ENCODE measurements at regions not wholly inside any gene's neighbourhood (a gene's known extent, or its start where the extent isn't known, plus 50 kb on each side); places are given as distances from the start of the nearest gene placed in this dataset.

- TF ChIP-seq, protein P1, sequence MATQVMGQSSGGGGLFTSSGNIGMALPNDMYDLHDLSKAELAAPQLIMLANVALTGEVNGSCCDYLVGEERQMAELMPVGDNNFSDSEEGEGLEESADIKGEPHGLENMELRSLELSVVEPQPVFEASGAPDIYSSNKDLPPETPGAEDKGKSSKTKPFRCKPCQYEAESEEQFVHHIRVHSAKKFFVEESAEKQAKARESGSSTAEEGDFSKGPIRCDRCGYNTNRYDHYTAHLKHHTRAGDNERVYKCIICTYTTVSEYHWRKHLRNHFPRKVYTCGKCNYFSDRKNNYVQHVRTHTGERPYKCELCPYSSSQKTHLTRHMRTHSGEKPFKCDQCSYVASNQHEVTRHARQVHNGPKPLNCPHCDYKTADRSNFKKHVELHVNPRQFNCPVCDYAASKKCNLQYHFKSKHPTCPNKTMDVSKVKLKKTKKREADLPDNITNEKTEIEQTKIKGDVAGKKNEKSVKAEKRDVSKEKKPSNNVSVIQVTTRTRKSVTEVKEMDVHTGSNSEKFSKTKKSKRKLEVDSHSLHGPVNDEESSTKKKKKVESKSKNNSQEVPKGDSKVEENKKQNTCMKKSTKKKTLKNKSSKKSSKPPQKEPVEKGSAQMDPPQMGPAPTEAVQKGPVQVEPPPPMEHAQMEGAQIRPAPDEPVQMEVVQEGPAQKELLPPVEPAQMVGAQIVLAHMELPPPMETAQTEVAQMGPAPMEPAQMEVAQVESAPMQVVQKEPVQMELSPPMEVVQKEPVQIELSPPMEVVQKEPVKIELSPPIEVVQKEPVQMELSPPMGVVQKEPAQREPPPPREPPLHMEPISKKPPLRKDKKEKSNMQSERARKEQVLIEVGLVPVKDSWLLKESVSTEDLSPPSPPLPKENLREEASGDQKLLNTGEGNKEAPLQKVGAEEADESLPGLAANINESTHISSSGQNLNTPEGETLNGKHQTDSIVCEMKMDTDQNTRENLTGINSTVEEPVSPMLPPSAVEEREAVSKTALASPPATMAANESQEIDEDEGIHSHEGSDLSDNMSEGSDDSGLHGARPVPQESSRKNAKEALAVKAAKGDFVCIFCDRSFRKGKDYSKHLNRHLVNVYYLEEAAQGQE (IDR thresholded peaks at IDR 0.05; ENCODE audit: unreplicated experiment), result no peak
- TF ChIP-seq EZH2 (IDR thresholded peaks at IDR 0.05; ENCODE audit: low read depth, unreplicated experiment), result no peak
- H3K27me3 Mint-ChIP-seq (ENCODE audit: insufficient read depth, low read depth, poor library complexity), result peaks cover 2% of the 10 kb centered on the region
- H3K4me1 Mint-ChIP-seq, result peaks cover 32% of the 10 kb centered on the region
- Histone ChIP-seq H3K36me3 (ENCODE audit: insufficient read depth) (no peaks in the 10 kb centered on the region; the same call in 1 of the 2 replicates), H3K4me1 (ENCODE audit: insufficient read depth) (peaks cover 19% of the 10 kb centered on the region), H3K27me3 (ENCODE audit: insufficient read depth) (no peaks in the 10 kb centered on the region), H3F3A (replicated peaks; ENCODE audit: low read depth) (no peaks in the 10 kb centered on the region), H3K4me2 (no peak overlapping the region), H4K20me1 (replicated peaks; ENCODE audit: insufficient read depth) (no peaks in the 10 kb centered on the region), H2AFZ (no peak overlapping the region), H3K4me3 (no peak overlapping the region), H3K9me2 (ENCODE audit: insufficient read depth) (peaks cover 11% of the 10 kb centered on the region), H3K79me2 (replicated peaks; ENCODE audit: insufficient read depth) (no peaks in the 10 kb centered on the region), H3K27ac (ENCODE audit: low read depth) (no peak overlapping the region)
- no peak overlapping the region for H3K4me3 Mint-ChIP-seq
- DNase-seq (ENCODE audit: low spot score) (no peak), ATAC-seq (no peak)
- H3K9me3 Mint-ChIP-seq, result peaks cover 48% of the 10 kb centered on the region
- peaks cover 47% of the 10 kb centered on the region for H3K36me3 Mint-ChIP-seq (ENCODE audit: low read depth)
- no peak overlapping the region for H3K27ac Mint-ChIP-seq
These were observed 140.8 kb upstream of the SPATS2L start for GRCh38 chr2:200165687-200166086.

GRCh38 chr2:200168641-200169555 lies 137.6 kb upstream of the SPATS2L start:
- H3K27ac Mint-ChIP-seq, result peak overlapping the region; percentile 49
- H3K9me2 ChIP-seq (ENCODE audit: insufficient read depth), result peaks cover 16% of the 10 kb centered on the region
- ATAC-seq, result peak; percentile 76
- no peaks in the 10 kb centered on the region for H3K27me3 ChIP-seq (ENCODE audit: insufficient read depth)
- TF ChIP-seq, protein P2, sequence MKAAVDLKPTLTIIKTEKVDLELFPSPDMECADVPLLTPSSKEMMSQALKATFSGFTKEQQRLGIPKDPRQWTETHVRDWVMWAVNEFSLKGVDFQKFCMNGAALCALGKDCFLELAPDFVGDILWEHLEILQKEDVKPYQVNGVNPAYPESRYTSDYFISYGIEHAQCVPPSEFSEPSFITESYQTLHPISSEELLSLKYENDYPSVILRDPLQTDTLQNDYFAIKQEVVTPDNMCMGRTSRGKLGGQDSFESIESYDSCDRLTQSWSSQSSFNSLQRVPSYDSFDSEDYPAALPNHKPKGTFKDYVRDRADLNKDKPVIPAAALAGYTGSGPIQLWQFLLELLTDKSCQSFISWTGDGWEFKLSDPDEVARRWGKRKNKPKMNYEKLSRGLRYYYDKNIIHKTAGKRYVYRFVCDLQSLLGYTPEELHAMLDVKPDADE (IDR thresholded peaks at IDR 0.05), result no peak
- TF ChIP-seq NANOG (IDR thresholded peaks at IDR 0.05; ENCODE audit: borderline replicate concordance), result peak; percentile 56; the same call in 1 of the 2 replicates
- TF ChIP-seq ZNF462 (CRISPR knock-in tag; IDR thresholded peaks at IDR 0.05), result peak; percentile 92
- peak in 1 of 2 experiments; percentile 11; a peak in 1 of 4 replicates for TF ChIP-seq CTCF (conservative IDR thresholded peaks at IDR 0.05; ENCODE audit: low read depth in 2 of 2)
- no peak overlapping the region for H3K4me3 Mint-ChIP-seq
- H3K36me3 Mint-ChIP-seq (ENCODE audit: low read depth), result peaks cover 30% of the 10 kb centered on the region
- no peaks in the 10 kb centered on the region for H3K79me2 ChIP-seq (replicated peaks; ENCODE audit: insufficient read depth)
- H3K9me3 Mint-ChIP-seq, result peaks cover 23% of the 10 kb centered on the region
- H3F3A ChIP-seq (replicated peaks; ENCODE audit: low read depth), result no peaks in the 10 kb centered on the region
- peaks cover 28% of the 10 kb centered on the region for H3K4me1 Mint-ChIP-seq
- H4K20me1 ChIP-seq (replicated peaks; ENCODE audit: insufficient read depth), result no peaks in the 10 kb centered on the region
- H3K4me2 ChIP-seq, result peak overlapping the region; percentile 29; the same call in 1 of the 2 replicates
- no peaks in the 10 kb centered on the region; the same call in 1 of the 2 replicates for H3K36me3 ChIP-seq (ENCODE audit: insufficient read depth)
- no peak overlapping the region for H2AFZ ChIP-seq
- no peaks in the 10 kb centered on the region for H3K27me3 Mint-ChIP-seq (ENCODE audit: insufficient read depth, low read depth, poor library complexity)
- no peak overlapping the region for H3K4me3 ChIP-seq
- DNase-seq (ENCODE audit: low spot score), result peak; percentile 71
- H3K4me1 ChIP-seq (ENCODE audit: insufficient read depth), result peaks cover 19% of the 10 kb centered on the region
- H3K27ac ChIP-seq (ENCODE audit: low read depth), result peak overlapping the region; percentile 36

All from GM23338 (cell line).